GM21723 (cell line): ENCODE measurements at regions not wholly inside any gene's neighbourhood (a gene's known extent, or its start where the extent isn't known, plus 50 kb on each side); places are given as distances from the start of the nearest gene placed in this dataset.
"Not testable (repeated sequence)": the region's sequence is repeated elsewhere in the genome, so short reads cannot be mapped to it uniquely, and the experiment has no call there.

Experiments
- ATAC-seq: cut with Tn5 transposase; IDR thresholded peaks from one replicate; pipeline ENCODE4 v1.9.1; 2021; ENCODE audit warnings: mild to moderate bottlenecking, moderate library complexity; ENCODE audit not compliant: unreplicated experiment

DNA sequence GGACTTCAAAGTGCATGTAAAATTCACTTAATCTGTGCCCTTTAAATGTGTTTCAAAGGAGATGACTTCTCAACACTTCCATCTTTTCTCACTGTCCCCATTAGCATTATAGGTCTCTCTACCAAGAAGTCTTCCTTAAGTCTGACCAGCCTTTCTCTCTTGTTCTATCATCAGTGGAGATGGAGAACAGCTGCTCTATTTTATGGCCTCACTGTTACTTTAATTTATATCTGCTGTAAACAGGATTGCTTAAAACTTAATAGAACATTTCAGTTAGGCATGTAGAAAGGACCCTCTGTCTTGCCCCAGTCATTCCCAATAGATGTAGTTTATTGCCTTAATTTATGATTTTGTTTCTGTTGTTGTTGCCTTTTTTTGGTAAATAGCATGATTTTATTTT, 86.0 kb upstream of the CDC42EP3 start:
- ATAC-seq = not testable (repeated sequence)

DNA sequence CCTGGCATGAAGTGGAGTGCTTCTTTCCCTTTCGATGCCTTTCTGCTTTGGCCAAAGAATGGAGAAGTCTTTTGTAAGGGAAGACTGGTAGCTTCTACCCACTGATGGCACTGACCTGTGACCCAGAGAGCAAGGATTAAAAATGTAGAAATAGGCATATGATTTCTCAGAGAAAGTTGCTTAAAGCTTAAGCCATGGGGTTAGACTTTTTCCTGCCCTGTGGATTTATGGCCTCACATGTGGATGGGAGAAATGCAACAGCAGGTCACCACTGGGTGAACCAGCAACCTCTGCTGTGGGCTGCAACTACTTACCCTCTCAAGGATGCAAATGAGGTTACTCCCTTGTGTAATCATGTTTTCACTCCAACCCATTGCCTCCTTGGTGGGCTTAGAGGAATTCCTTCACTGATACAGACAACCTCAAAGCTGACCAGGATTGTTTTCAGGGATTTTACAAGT, 86.7 kb upstream of the CDC42EP3 start:
- not testable (repeated sequence) for ATAC-seq

DNA sequence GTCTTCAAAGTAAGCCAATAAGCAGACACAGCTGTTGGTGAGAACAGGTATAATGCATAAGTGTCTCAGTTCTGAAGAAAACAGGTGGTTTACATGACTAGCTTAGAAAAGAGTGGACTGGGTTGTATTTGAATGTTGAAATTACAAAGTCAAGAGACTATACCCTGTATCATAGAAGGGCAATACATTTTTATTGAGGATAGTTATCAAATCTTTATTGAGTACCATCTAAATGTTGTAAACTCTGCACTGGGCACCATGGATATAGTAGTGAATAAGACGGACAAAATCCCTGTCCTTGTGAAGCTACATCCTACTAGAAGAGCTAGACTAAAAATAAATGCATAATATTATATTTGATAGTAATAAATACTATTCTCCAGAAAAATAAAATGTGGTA, 88.5 kb upstream of the CDC42EP3 start:
- ATAC-seq = not testable (repeated sequence)

DNA sequence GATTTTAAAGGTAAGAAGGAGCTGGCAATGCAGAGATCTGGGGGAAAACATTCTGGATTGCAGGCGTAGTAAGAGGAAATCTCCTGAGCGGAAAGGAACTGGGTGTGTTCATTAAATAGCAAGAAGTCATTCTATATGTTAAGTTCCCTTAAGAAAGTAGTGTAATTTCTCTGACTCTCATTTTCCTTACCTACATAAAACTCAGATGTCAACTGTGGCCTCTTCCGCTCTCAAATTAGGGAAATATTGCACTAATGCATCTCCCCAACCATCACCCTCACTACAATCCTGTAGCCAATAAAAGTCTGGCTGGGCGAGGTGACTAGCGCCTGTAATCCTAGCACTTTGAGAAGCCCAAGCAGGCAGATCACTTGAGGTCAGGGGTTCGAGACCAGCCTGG, 89.0 kb upstream of the CDC42EP3 start:
- no peak for ATAC-seq

DNA sequence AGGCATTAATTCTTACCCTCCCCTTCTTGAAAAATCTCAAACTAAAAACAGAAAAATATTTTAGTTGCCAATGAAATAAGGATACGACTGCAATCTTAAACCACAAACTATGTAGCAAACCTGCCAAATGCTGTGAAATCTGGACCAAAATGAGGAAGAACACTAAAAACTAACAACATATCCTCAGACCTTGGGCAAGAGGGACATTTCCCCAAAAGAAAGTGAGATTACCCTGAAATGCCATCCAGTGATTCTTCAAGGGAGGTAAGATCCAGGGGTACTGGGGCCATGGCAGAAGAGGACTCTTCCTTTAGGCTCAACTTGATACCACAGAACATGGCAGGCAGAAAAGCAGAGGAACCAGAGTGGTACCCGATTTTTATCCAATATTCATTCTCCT, 90.8 kb upstream of the CDC42EP3 start:
- ATAC-seq = not testable (repeated sequence)

DNA sequence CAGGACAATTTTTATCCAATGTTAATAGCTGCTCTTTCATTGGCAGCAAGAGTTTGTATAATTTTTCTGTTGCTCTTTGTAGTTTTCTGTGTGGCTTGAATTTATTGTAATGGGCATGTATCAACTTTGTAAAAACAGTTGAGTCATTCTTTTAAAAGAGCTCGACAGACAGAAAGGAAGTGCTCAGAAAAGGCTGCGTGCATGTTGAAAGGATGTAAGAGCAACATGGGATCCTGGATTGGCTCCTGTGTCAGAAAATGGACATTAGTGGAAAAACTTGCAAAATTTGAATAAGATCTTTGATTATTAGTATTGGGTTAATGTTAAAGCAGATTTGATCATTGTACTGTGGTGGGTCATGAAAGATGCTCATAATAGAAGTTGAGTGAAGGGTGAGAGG, 93.3 kb upstream of the CDC42EP3 start:
- ATAC-seq = no peak

DNA sequence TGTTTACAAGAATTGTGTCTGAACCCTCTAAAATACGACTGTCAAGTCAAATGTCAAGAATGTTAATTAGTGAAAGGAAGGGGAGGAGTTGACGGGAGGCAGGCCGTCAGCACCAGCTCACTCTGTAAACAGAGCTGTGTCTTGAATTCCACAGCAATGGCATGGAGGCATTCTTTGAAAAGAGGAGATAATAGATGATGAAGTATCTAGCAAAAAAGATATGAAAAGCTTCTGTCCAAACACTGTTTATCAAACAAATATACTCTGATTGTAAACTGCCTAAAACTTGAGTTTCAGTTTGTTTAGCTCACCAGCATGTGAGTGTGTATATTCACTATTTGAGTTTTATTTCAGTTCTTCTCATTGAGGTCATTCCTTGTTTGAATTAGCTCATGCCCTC, 94.7 kb upstream of the CDC42EP3 start:
- ATAC-seq = no peak

DNA sequence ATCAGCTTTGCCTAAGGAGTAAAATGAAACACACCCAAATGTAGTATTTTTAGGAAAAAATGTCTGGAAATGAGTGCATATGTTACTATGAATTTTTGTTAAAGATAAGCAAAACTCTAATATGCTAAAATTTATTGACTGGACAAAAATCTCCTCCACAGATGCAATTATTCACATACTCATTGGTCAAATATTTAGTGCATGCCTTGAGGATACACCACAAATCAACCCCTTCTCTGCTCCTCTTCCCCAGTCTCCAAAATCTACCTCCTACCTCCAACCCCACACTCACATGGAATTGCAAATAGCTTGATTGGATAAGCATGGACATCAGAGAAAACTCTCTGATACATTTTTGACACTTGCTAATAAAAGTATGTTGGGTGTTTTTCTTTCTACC, 95.6 kb upstream of the CDC42EP3 start:
- ATAC-seq = no peak

DNA sequence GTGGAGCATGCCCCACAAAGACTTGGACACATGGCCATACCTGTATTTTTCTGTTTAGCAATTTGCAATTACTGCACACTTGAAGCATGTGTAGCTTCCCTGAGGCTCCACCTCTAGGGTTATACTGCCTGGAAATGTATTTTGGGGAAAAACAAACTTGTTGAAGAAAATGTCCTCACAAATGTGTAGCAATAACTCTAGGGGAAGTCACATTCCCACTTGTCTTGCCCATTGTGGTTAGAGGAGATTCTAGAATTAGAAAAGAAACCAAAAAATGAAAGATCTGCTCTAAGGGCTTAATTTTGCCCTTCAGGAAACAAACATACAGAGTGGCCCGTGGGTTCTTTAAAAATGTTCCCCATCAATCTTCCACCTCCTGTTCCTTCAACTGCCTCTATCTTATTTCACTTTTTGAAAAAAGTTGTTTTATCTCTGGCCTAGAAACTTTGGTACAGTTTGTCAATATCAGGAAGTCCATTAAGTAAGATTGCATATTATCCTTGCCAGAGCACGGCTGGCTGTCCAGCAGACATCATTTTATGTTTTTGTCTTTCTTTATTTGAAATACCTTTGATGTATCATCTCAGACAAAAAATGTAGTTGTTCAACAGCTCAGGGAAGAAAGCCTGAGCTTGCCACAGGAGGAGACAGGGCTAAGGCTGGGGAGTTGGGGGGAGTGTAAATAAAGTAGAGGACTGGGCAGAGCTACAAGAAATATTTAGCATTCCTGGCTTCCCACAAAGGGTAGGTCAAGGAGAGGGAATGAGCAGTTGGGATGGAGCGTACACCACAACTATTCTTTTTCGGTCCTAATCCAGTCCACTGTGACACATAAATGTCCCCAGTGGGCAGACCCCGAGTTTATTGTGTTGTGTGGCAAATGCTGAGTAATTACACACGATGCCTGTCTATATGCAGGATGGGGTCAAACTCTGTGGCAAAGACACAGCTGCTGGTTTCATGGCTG, 96.8 kb upstream of the CDC42EP3 start:
- no peak for ATAC-seq

DNA sequence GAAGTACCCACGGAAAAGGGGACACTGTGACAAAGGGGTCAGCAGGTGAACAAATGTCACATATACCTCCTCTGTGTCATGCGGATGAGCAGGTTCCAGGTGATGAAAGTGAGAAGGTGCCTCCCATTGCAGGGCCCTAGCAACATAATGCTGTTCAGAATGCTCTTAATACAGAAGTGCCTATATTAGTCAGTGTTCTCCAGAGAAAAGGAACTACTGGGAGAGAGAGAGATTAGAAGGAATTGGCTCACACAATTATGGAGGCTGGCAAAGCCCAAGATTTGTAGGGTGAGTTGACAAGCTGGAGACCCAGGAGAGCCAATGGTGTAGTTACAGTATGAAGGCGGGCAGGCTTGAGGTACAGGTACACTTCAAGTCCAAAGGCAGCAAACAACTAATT, 98.1 kb upstream of the CDC42EP3 start:
- ATAC-seq = no peak

DNA sequence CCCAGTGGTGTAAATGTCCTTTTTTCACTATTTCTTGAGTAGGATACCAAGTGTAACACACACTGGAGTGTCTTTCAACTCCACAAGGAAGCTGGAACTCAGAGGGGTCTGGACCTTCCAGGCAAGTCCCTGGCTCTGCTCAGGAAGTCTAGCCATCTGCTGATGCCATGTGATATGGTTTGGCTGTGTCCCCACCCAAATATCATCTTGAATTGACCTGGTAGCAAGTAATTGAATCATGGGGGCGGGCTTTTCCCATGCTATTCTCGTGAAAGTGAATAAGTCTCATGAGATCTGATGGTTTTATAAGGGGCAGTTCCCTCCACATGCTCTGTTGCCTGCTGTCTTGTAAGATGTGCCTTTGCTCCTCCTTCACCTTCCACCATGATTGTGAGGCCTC, 99.4 kb upstream of the CDC42EP3 start:
- ATAC-seq = no peak

DNA sequence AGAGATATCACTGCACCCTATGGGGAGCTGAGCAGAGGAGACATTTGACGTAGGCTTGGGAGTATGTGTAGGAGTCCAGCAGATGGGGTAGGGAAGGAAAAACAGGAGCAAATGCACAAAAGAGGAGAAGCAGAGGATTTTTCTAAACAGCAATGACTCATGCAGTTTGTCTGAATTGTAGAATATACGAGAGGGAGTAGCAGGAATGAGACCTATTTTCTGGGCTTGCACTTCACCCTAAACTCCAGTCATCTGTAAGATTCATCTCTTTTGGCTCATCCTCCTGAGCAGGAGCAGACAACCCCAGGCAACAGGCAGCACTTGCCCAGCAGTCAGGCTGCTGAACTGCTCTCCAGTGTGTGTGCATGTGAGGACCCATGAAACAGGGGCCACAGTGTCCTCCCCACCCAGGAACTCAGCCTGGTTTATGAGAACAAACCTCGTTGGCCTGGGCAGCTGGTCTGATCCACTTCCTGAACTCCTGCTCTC, 100.2 kb upstream of the CDC42EP3 start:
- ATAC-seq = no peak

DNA sequence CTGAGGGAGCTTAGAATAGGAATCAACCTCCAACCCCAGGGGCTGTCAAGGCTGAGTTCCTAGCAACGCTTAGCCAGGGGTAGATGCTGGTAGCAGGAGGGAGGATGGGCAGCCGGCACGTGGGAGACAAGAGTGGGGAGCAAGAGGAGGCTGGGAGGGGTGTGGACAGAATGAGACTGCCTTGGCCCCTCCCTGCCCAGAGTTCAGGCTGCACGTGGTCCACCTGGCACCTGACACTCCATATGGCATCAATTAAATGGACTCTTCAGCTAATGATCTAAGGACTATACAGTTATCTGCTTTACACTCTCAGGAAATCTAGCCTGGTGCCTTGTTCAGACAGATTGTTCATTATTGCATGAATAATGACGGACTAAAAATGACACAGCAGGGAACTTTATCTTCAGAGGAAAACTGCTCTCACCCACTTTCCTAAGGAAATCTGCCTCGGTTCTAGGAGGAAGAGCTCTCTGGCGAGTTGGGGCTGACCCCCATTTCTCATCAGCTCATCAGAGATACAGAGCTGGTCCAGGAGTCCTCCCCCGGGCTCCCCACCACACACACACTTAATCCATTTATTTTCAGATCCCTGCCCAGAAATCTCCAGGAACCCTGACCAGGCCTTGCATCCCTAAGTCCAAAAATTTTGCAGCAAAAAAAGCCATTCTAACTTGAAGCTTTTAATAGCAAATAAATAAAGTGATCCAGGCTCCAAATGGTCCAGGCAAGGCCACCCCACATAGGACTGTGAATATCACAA, 102.1 kb upstream of the CDC42EP3 start:
- ATAC-seq = no peak

DNA sequence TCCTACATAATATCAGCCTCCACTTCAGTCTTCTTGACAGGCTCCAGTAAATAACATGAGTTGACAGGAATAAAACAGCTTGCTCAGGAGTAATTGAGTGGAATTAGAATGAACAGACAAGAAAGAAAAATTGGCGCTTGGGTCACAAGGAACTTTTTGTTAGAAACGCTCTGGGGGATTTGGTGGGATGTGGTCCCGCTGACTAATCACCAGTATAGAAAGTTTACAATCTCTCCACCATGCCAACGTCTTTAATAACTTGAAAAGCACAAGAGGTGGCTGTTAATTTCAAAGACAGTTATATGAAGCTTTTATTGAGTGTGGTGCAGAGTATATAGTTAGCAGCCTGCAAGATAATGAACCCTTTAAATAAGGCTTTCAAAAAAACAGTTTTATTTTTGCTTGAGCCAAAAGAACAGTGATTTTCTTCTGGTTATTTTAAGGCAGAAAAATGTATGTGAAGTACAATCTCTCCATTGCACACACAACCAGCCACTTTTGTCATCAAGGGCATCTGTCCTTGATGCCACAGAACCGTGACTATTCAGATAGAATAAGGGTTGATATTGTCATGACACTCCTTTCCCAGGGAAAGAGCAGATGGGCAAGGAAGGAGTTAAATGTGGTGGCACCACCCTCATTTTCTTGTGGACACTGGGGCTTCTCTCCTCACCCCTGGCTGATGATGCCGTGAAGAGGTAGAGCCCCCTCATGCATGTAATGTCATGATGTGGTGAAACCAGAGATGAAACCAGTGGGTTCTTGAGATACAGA, 102.9 kb upstream of the CDC42EP3 start:
- ATAC-seq = not testable (repeated sequence)

DNA sequence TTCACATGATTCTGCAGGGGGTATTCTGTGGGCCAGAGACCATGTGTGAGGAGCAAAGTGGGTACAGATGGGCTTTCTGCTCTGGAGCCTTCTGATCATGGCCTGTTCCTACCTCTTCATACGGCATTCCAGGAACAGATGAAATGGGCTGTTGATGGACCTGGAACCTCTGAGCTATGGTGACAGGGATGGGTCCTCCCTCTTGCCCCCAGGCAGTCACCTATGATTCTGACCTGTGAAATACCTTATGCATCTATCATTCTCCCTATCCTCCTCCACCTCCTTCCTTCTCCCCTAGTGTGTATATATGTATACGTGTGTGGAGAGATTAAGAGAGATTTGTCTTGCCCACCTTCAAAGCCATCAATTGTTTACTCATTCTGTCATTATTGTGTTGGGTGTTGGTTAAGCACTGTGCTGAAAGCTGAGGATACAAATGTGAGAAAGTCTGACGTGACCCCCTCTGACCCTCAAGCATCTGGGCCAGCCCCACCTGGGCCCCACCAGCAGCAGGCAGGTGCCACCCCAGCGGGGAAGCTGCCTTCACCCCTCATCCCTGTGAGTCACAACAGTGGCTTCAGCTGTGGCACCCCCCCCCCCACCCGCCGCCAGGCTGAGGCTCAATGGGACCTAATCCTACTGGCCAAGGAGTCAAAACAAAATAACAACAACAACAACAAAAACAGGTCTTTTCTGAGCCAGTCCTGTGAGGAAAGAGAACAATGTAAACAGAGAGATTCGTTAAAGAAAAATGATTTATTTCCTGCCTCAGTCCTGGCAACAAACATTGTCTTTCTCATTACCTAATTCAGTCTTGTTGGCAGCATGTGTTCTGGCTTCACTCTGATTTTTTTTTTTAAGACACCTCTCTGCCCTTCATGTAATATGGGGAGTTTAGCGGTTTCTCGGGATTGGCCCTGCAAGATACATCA, 103.8 kb upstream of the CDC42EP3 start:
- no peak for ATAC-seq

DNA sequence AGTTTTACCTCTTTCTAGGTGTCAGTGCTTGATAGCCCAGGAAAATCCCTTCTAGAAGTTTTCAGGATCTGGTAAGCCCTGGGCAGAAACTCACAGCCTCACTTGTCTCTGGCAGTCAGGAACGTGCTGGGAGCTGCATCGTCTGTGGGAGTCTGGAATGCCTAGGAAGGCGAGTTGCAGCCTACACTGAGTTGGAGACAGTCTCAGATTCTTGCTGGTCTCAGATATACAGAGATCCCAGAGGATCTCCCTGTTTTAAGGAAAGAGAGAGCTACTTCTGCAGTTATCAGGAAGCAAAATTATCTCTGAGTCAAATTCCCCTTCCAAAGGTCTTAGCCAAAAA, 104.4 kb upstream of the CDC42EP3 start:
- no peak for ATAC-seq

DNA sequence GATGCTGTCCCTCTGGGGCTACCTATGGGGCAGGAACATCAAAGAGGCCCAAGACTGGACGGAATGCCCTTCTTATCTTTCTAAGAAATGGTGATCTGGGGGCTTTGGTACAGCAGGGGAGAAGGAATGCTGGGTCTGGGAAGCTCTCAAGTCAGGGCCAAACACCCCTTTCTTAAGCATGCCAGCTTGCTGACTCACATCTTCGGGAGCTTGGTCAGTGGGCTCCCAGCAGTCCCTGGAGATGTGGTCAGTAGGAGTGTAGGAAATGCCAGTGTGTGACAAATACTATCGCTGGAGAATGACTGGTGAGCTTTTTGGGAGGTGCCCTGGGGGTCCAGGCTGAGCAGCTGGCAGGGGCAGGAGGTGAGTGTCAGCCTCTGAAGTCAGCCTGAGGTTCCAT, 105.0 kb upstream of the CDC42EP3 start:
- ATAC-seq = no peak

DNA sequence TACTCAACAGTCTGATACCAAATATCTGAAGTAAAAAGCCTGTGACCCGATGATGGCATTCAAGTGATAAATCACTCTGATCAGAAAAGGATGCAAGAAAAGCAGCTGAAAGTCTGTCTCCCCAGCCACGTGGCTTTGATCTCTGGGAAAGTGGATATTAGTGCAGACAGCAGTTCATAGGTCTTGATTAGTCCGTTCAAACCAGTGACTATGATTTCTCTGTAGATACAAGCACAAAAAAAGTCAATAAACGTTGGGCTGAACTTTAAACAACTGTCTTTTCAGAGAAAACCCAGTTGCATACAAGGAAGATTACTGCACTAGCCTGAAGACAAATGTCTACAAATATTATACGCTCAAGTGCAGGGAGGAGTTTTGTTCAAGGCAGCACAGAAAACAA, 107.7 kb upstream of the CDC42EP3 start:
- no peak for ATAC-seq

DNA sequence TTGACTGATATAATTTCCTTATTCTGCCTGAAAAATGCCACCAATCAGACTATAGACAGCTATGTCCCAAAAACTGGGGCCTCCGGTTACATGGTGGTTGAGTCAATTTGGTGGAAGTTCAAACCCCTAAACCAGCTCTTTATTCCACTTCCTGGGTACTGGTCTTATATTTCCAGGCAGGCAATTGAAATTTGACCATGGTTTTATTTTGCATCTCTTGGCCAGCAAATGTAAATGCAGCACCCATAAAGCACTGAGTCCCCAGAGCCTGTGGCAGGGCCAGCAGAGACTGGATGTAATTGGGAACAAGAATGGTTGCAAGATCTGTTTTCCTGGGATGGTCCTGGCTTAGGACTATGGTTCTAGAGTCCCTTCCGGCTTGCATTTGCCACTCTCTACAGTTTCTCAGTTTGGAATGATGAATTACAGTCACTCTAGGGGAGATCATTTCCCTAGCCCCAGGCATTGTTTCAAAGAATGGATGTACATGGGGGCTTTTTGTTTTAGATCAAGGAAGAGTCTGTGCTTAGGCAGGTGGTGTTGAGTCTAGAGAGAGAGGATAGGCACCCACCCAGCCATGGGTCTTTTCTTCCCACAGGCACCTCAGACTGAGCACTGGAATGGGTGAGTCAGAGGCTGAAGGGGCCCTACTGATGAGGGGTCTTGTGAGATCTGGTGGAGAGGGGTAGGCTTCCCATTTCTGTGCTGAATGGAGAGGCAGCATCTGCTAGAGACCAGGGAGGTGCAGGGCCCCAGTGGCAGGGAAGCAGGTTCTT, 108.4 kb upstream of the CDC42EP3 start:
- no peak for ATAC-seq

DNA sequence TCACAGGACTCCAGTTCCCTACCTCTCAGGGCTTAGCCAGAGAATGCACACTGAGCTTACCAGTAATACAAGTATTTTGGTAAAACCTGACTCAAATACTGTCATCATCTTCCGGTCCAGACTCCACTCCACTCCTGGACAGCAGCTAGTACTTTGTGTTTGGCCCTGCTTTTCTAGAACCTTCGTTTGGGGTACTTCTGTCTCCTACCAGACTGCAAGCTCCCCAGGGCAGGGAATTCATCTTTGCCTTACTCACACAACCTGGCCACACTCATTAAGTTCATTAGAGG, 108.9 kb upstream of the CDC42EP3 start:
- no peak for ATAC-seq
